Adrenal gland (tissue), 5 donors: ENCODE measurements at regions not wholly inside any gene's neighbourhood (a gene's known extent, or its start where the extent isn't known, plus 50 kb on each side); places are given as distances from the start of the nearest gene placed in this dataset.

ENCODE experiments used
- POLR2A ChIP-seq, 2 donors: fragments of 450-650 bp; IDR thresholded peaks; one replicate each; pipeline ENCODE4 v1.6.1; 2017; ENCODE audit warnings: antibody characterized with exemption in 2 of 2, mild to moderate bottlenecking in 2 of 2, moderate library complexity in 1 of 2
- TF ChIP-seq, protein P1 (sequence below), 6 experiments: fragments of 450-650 bp in 4 of 6; fragments of 200-600 bp in 2 of 6; sonication (generic) in 1 of 6; IDR thresholded peaks; 1 replicate in 5 of 6; 2 replicates in 1 of 6; pipeline versions ENCODE4 v1.5.1 to v1.8.0; 2016 to 2021; ENCODE audit warnings: antibody characterized with exemption in 6 of 6, mild to moderate bottlenecking in 2 of 6, moderate library complexity in 1 of 6
- donor health status: DM: no; HTN: no; CAD: no.

- TF ChIP-seq, protein P1, sequence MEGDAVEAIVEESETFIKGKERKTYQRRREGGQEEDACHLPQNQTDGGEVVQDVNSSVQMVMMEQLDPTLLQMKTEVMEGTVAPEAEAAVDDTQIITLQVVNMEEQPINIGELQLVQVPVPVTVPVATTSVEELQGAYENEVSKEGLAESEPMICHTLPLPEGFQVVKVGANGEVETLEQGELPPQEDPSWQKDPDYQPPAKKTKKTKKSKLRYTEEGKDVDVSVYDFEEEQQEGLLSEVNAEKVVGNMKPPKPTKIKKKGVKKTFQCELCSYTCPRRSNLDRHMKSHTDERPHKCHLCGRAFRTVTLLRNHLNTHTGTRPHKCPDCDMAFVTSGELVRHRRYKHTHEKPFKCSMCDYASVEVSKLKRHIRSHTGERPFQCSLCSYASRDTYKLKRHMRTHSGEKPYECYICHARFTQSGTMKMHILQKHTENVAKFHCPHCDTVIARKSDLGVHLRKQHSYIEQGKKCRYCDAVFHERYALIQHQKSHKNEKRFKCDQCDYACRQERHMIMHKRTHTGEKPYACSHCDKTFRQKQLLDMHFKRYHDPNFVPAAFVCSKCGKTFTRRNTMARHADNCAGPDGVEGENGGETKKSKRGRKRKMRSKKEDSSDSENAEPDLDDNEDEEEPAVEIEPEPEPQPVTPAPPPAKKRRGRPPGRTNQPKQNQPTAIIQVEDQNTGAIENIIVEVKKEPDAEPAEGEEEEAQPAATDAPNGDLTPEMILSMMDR (IDR thresholded peaks at IDR 0.05) = no peak
- no peak for TF ChIP-seq POLR2A (IDR thresholded peaks at IDR 0.05)
Observed at GRCh38 chr20:47865451-47865850, 80.2 kb upstream of the SULF2 start.
